ENCODE measurements at regions not wholly inside any gene's neighbourhood (a gene's known extent, or its start where the extent isn't known, plus 50 kb on each side); places are given as distances from the start of the nearest gene placed in this dataset.

- DNase-seq (ENCODE audit: low read depth, low spot score) (no peak), ATAC-seq (no peak)
- Histone ChIP-seq H3K4me3 (ENCODE audit: low read depth in 2 of 2, low read length in 2 of 2) (no peak overlapping the region), H3K27ac (ENCODE audit: low read length) (no peak overlapping the region), H3K9me3 (ENCODE audit: control insufficient read depth, insufficient read depth, low read depth, low read length) (no peaks in the 10 kb centered on the region), H3K27me3 (ENCODE audit: control insufficient read depth, insufficient read depth, low read length) (no peaks in the 10 kb centered on the region), H3K36me3 (ENCODE audit: control insufficient read depth, insufficient read depth, low read length) (no peaks in the 10 kb centered on the region), H3K4me1 (ENCODE audit: control insufficient read depth, insufficient read depth, low read length) (no peaks in the 10 kb centered on the region)
- CTCF ChIA-PET: no interaction called here
- POLR2A ChIA-PET: no interaction called here
- no peak for TF ChIP-seq SIN3A (IDR thresholded peaks at IDR 0.05; ENCODE audit: borderline replicate concordance, insufficient read depth, low read depth, low read length)
- TF ChIP-seq, protein P1, sequence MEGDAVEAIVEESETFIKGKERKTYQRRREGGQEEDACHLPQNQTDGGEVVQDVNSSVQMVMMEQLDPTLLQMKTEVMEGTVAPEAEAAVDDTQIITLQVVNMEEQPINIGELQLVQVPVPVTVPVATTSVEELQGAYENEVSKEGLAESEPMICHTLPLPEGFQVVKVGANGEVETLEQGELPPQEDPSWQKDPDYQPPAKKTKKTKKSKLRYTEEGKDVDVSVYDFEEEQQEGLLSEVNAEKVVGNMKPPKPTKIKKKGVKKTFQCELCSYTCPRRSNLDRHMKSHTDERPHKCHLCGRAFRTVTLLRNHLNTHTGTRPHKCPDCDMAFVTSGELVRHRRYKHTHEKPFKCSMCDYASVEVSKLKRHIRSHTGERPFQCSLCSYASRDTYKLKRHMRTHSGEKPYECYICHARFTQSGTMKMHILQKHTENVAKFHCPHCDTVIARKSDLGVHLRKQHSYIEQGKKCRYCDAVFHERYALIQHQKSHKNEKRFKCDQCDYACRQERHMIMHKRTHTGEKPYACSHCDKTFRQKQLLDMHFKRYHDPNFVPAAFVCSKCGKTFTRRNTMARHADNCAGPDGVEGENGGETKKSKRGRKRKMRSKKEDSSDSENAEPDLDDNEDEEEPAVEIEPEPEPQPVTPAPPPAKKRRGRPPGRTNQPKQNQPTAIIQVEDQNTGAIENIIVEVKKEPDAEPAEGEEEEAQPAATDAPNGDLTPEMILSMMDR (IDR thresholded peaks at IDR 0.05): no peak
- no peak for TF ChIP-seq POLR2AphosphoS5 (IDR thresholded peaks at IDR 0.05; ENCODE audit: low read depth, low read length)
- no peak for TF ChIP-seq REST (IDR thresholded peaks at IDR 0.05; ENCODE audit: insufficient read depth in 1 of 2, low read depth in 2 of 2, low read length in 1 of 2)
- no peak for TF ChIP-seq TCF7L2 (IDR thresholded peaks at IDR 0.05; ENCODE audit: low read depth, low read length)
- no TSS peak for BruUV-seq (replicated peaks)
- in situ Hi-C loops (cut with HindIII; ENCODE audit: low pct_unique_long_range_greater_than_20kb, low sequenced_read_pairs): no loop called here
- intact Hi-C loops (cut with micrococcal nuclease; ENCODE audit: unreplicated experiment): no loop called here
These were observed 185.2 kb upstream of the NREP start for GRCh38 chr5:111942201-111942600.

GRCh38 chr5:111937094-111937493 is 180.1 kb upstream of the NREP start:
- in situ Hi-C loops (cut with HindIII; ENCODE audit: low pct_unique_long_range_greater_than_20kb, low sequenced_read_pairs) (no loop called here), intact Hi-C loops (cut with micrococcal nuclease; ENCODE audit: unreplicated experiment) (no loop called here)
- CTCF ChIA-PET: no interaction called here
- BruUV-seq (replicated peaks): no TSS peak
- POLR2A ChIA-PET: no interaction called here
- no peak overlapping the region for H3K4me3 ChIP-seq (ENCODE audit: low read depth in 2 of 2, low read length in 2 of 2)
- ATAC-seq (no peak), DNase-seq (ENCODE audit: low read depth, low spot score) (no peak)
- no peaks in the 10 kb centered on the region for H3K9me3 ChIP-seq (ENCODE audit: control insufficient read depth, insufficient read depth, low read depth, low read length)
- no peaks in the 10 kb centered on the region for H3K4me1 ChIP-seq (ENCODE audit: control insufficient read depth, insufficient read depth, low read length)
- H3K27ac ChIP-seq (ENCODE audit: low read length): no peak overlapping the region
- H3K36me3 ChIP-seq (ENCODE audit: control insufficient read depth, insufficient read depth, low read length): no peaks in the 10 kb centered on the region
- H3K27me3 ChIP-seq (ENCODE audit: control insufficient read depth, insufficient read depth, low read length): no peaks in the 10 kb centered on the region
- TF ChIP-seq SIN3A (IDR thresholded peaks at IDR 0.05; ENCODE audit: borderline replicate concordance, insufficient read depth, low read depth, low read length): no peak
- no peak for TF ChIP-seq POLR2AphosphoS5 (IDR thresholded peaks at IDR 0.05; ENCODE audit: low read depth, low read length)
- no peak for TF ChIP-seq REST (IDR thresholded peaks at IDR 0.05; ENCODE audit: insufficient read depth in 1 of 2, low read depth in 2 of 2, low read length in 1 of 2)
- no peak for TF ChIP-seq TCF7L2 (IDR thresholded peaks at IDR 0.05; ENCODE audit: low read depth, low read length)
- TF ChIP-seq, protein P1 (IDR thresholded peaks at IDR 0.05): no peak

Data from Panc1 (cell line).